Brain microvascular endothelial cell (primary cell): ENCODE measurements at regions not wholly inside any gene's neighbourhood (a gene's known extent, or its start where the extent isn't known, plus 50 kb on each side); places are given as distances from the start of the nearest gene placed in this dataset.
A peak's percentile ranks its signal among the peaks of the same experiment; 100 is the strongest.

Experiments
- DNase-seq: peaks from one replicate; pipeline ENCODE4 v3.0.0-alpha.2; 2020
- H3K27ac ChIP-seq: fragments of 250-450 bp; sonication (Bioruptor Pico); 2 replicates; pipeline ENCODE4 v1.5.1; 2020; ENCODE audit warnings: mild to moderate bottlenecking, moderate library complexity
- H3K27me3 ChIP-seq: fragments of 250-450 bp; sonication (Bioruptor Pico); replicated peaks from 2 replicates; pipeline ENCODE4 v1.5.1; 2020; ENCODE audit warnings: mild to moderate bottlenecking
- H3K36me3 ChIP-seq: fragments of 250-450 bp; sonication (Bioruptor Pico); replicated peaks from 2 replicates; pipeline ENCODE4 v1.5.1; 2020; ENCODE audit warnings: mild to moderate bottlenecking
- H3K4me3 ChIP-seq: 2 replicates; pipeline ENCODE4 v1.5.1; 2011; ENCODE audit warnings: low read depth, mild to moderate bottlenecking, control low read depth, low read length, moderate library complexity
- in situ Hi-C: cut with HindIII; loops from 2 replicates; pipeline ENCODE4 v1.10.0; 2017; ENCODE audit warnings: low sequenced_read_pairs, low pct_ligation_motif_present
- TF ChIP-seq, protein P1 (sequence below): IDR thresholded peaks from 2 replicates; pipeline ENCODE4 v1.5.1; 2011; ENCODE audit warnings: low read depth, mild to moderate bottlenecking, moderate library complexity, low read length, control low read depth, inconsistent platforms; ENCODE audit errors: missing control alignments

DNA sequence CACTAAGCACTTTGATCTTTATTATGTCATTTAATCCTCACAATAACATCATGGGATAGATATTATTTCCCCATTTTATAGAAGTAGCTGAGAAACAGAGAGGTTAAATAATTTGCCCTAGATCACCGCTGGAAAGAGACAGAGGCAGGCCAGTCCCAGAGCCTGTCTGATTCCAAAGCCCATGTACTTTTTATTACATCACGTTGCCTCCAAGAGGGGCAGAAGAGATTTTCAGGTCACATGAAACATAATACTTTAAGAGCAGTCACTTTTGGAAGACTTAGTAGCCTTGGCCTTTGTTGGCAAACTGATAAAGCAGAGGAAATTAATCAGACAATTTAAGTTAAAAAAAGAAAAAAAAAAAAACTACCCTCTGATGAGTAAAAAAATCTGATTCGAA lies 200.2 kb upstream of the ARHGAP20 start:
- Histone ChIP-seq H3K36me3 (no peaks in the 10 kb centered on the region), H3K4me3 (no peak overlapping the region), H3K27me3 (no peaks in the 10 kb centered on the region), H3K27ac (no peak overlapping the region)
- in situ Hi-C loops, result no loop called here
- TF ChIP-seq, protein P1, sequence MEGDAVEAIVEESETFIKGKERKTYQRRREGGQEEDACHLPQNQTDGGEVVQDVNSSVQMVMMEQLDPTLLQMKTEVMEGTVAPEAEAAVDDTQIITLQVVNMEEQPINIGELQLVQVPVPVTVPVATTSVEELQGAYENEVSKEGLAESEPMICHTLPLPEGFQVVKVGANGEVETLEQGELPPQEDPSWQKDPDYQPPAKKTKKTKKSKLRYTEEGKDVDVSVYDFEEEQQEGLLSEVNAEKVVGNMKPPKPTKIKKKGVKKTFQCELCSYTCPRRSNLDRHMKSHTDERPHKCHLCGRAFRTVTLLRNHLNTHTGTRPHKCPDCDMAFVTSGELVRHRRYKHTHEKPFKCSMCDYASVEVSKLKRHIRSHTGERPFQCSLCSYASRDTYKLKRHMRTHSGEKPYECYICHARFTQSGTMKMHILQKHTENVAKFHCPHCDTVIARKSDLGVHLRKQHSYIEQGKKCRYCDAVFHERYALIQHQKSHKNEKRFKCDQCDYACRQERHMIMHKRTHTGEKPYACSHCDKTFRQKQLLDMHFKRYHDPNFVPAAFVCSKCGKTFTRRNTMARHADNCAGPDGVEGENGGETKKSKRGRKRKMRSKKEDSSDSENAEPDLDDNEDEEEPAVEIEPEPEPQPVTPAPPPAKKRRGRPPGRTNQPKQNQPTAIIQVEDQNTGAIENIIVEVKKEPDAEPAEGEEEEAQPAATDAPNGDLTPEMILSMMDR, result no peak
- DNase-seq, result no peak

DNA sequence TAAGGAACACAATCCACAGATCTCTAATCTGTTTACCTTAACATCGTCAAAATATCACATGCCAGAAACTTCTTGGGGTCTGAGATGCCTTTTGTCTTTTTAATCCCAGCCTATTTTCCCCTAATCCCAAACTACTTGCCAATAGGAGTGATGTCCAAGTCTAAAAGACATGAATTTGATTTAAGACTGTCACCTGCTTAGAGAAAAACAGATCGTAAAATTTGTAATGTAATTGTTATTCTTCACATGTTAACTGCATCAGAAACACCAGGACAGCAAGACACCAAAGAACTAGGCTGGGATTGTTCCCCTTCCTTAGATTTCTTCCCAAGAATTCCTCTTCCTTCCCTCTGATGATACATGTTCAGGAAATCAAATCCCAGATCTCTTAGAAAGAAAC lies 198.1 kb upstream of the ARHGAP20 start:
- no peak for DNase-seq
- Histone ChIP-seq H3K36me3 (no peaks in the 10 kb centered on the region), H3K27me3 (no peaks in the 10 kb centered on the region), H3K27ac (no peak overlapping the region), H3K4me3 (no peak overlapping the region)
- TF ChIP-seq, protein P1, result no peak
- in situ Hi-C loops, result no loop called here

DNA sequence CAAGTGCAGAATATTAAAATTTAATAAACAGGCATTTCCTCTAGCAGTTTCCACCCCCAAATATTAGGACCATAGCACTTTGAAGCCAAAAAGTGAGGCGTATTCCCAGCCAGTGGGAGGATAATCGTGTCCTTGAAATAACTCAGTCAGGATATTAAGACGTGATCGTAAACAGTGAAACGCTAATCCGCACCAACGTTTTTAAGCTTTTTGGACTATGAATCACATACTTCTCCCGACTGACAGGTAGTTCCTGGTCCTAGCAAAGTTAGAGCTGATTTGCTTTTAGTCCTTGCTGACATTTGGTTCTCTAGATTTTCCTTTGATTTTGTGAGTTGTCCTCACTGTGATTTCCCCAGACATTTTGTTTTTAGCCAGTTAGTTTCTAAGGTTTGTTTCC lies 197.1 kb upstream of the ARHGAP20 start:
- TF ChIP-seq, protein P1, result no peak
- H3K27ac ChIP-seq, result no peak overlapping the region
- H3K27me3 ChIP-seq, result no peaks in the 10 kb centered on the region
- H3K4me3 ChIP-seq, result no peak overlapping the region
- no peaks in the 10 kb centered on the region for H3K36me3 ChIP-seq
- in situ Hi-C loops, result no loop called here
- no peak for DNase-seq

DNA sequence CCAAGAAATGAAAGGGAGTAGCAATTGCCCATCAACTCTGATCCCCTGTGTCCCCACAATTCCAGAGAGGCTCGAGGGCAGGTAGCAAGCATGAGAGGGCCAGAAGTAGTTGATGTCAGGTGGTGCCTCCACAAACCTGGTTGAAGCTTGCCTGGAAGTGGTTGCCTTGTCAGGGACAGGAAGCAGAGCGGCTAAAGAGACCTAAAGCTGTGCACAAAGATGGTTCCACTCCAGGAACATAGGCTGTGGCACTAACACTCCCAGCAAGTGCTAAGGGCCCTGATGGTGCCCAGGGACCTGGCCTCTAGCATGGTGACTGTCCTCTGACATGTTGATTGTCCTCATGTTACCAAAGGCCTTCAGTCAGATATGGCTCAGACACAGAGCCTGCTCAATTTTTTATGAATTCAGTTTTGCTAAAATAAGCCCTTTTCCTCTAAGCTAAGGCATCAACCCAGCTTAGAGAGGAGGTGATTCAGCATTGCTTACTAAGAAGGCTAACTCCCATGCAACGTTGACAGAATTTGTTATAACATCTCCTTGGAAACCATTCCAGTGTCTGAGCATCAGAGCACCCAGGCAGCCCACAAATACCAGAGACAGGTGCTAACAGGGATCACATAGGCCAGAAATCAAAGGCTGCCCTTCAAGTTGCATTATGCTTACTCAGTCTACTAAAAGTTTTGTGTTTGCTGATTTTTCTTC lies 196.3 kb upstream of the ARHGAP20 start:
- in situ Hi-C loops, result no loop called here
- H3K27me3 ChIP-seq, result no peaks in the 10 kb centered on the region
- H3K4me3 ChIP-seq, result no peak overlapping the region
- peak; percentile 83 for DNase-seq
- TF ChIP-seq, protein P1, result no peak
- H3K36me3 ChIP-seq, result no peaks in the 10 kb centered on the region
- H3K27ac ChIP-seq, result peak overlapping the region; percentile 77

DNA sequence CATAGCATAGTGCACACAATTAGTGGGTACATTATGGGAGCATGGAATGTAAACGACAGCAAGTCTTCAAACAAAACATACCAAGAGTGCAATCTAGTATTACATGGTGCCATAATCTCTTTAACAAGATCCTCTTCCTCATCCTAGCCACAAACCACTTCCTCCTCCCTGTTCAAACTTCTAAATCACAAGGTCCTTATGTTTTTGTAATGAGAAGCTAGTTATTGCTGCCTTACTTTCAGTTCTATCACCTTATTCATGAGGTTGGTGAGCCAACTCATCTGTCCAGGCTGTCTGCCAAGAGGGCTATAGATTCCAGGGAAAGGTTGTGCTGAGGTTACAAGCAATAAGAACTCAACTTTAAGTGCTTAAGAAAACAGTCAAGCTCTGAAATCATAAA lies 195.4 kb upstream of the ARHGAP20 start:
- Histone ChIP-seq H3K36me3 (no peaks in the 10 kb centered on the region), H3K27ac (peak overlapping the region; percentile 77), H3K4me3 (no peak overlapping the region), H3K27me3 (no peaks in the 10 kb centered on the region)
- TF ChIP-seq, protein P1, result no peak
- in situ Hi-C loops, result no loop called here
- DNase-seq, result peak; percentile 90

DNA sequence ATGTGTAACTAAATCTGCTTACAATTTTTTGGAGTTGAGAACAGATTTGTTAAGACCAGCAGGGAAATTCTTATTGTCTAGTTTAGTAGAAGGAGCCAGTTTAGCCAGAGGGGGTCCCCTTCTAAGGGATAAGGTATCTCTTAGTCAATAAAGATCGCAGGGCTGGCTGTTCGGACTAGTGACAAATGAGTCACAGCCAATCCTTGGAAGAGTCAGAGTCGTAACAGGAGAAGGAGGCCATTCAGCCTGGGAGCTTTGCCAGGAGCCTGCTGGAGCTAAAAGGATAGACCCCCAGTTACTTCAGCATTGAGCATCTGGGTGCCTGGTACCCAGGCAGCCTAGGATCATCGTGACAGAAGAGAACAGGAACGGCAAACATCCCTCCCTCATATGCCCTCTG lies 191.6 kb upstream of the ARHGAP20 start:
- no peak overlapping the region for H3K27ac ChIP-seq
- H3K36me3 ChIP-seq, result no peaks in the 10 kb centered on the region
- peak; percentile 32 for DNase-seq
- in situ Hi-C loops, result no loop called here
- TF ChIP-seq, protein P1, result no peak
- H3K27me3 ChIP-seq, result no peaks in the 10 kb centered on the region
- H3K4me3 ChIP-seq, result no peak overlapping the region
